HepG2 (cell line): ENCODE measurements at regions not wholly inside any gene's neighbourhood (a gene's known extent, or its start where the extent isn't known, plus 50 kb on each side); places are given as distances from the start of the nearest gene placed in this dataset.

Experiments used
- ATAC-seq: fragments of 200-7000 bp; cut with Tn5 transposase; 3 replicates; pipeline ENCODE4 v1.9.1; 2020; ENCODE audit warnings: mild to moderate bottlenecking, moderate library complexity
- BruUV-seq: library from RNA; stranded (reverse); fragments of 400-500 nt; replicated peaks from 2 replicates; lab custom pipeline; 2021; lab: Mats Ljungman, UMichigan
- CTCF ChIA-PET: fragments of 300-600 bp; formaldehyde crosslinking; extraction: SDS; loops from one replicate; lab custom pipeline; 2021; ENCODE audit warnings: low total read pairs, inconsistent platforms, low intra/inter-chr PET ratio; lab: Yijun Ruan, JAX
- POLR2A ChIA-PET: fragments of 350-600 bp; sonication (Branson Sonifier 250); formaldehyde crosslinking; loops from one replicate; lab custom pipeline; 2020; ENCODE audit warnings: antibody characterized with exemption, inconsistent platforms; lab: Yijun Ruan, JAX
- DNase-seq: peaks from one replicate; pipeline ENCODE4 v3.0.0-alpha.2; 2015; ENCODE audit warnings: low spot score
- FAIRE-seq: peaks from 3 replicates; lab custom pipeline; 2011; peaks lifted over from hg19 to GRCh38; lab: Jason Lieb, UNC
- H2AFZ ChIP-seq: one replicate; pipeline ENCODE4 v1.6.1; 2011; ENCODE audit warnings: low read length, inconsistent platforms
- H3K27ac ChIP-seq: fragments of 300-600 bp; 3 replicates; pipeline ENCODE4 v1.8.0; 2011; ENCODE audit warnings: mixed run types, mild to moderate bottlenecking, mixed read lengths, low read length, inconsistent platforms; ENCODE audit not compliant: insufficient read depth; ENCODE audit errors: extremely low read length
- H3K27me3 ChIP-seq, 2 experiments: fragments of 200-600 bp in 1 of 2; 2 replicates in 1 of 2; 3 replicates in 1 of 2; pipeline versions ENCODE4 v1.6.0 to v1.8.0; 2011; ENCODE audit warnings: low read length in 2 of 2, mild to moderate bottlenecking in 2 of 2, moderate library complexity in 2 of 2, inconsistent platforms in 1 of 2; ENCODE audit not compliant: insufficient read depth in 2 of 2, control insufficient read depth in 1 of 2
- H3K36me3 ChIP-seq, 2 experiments: fragments of 200-600 bp in 1 of 2; replicated peaks in 1 of 2; 2 replicates in 1 of 2; 3 replicates in 1 of 2; pipeline versions ENCODE4 v1.5.1 to v1.8.0; 2011; ENCODE audit warnings: low read length in 2 of 2, inconsistent platforms in 1 of 2; ENCODE audit not compliant: insufficient read depth in 2 of 2, control insufficient read depth in 1 of 2
- H3K4me1 ChIP-seq: 2 replicates; pipeline ENCODE4 v1.5.1; 2012; ENCODE audit warnings: low read length, inconsistent platforms; ENCODE audit not compliant: insufficient read depth
- H3K4me2 ChIP-seq: 2 replicates; pipeline ENCODE4 v1.6.0; 2011; ENCODE audit warnings: low read depth, low read length, inconsistent platforms
- H3K4me3 ChIP-seq, 3 experiments: fragments of 200-600 bp in 1 of 3; sonication (generic), shearing (Covaris generic) in 1 of 3; replicated peaks in 1 of 3; 2 replicates each; pipeline ENCODE4 v1.5.1; 2011 to 2016; ENCODE audit warnings: low read length in 3 of 3, inconsistent platforms in 2 of 3, low read depth in 2 of 3, mild to moderate bottlenecking in 2 of 3, control low read depth in 1 of 3, mixed read lengths in 1 of 3; ENCODE audit not compliant: insufficient read depth in 1 of 3
- H3K79me2 ChIP-seq: one replicate; pipeline ENCODE4 v1.6.1; 2011; ENCODE audit warnings: low read length, inconsistent platforms; ENCODE audit not compliant: insufficient read depth
- H3K9ac ChIP-seq: 2 replicates; pipeline ENCODE4 v1.6.0; 2011; ENCODE audit warnings: mild to moderate bottlenecking, low read depth, low read length, inconsistent platforms; ENCODE audit not compliant: insufficient read depth
- H3K9me3 ChIP-seq: 2 replicates; pipeline ENCODE4 v1.5.1; 2012; ENCODE audit warnings: mild to moderate bottlenecking, low read length
- H4K20me1 ChIP-seq: 2 replicates; pipeline ENCODE4 v1.6.0; 2011; ENCODE audit warnings: inconsistent platforms, mild to moderate bottlenecking, low read length, moderate library complexity; ENCODE audit not compliant: insufficient read depth
- KDM2A ChIP-seq: sonication (generic); formaldehyde crosslinking; IDR thresholded peaks from 2 replicates; pipeline ENCODE4 v1.4.0; 2020; ENCODE audit warnings: low read depth, missing genetic modification reagents, borderline replicate concordance
- KDM4B ChIP-seq: sonication (generic); formaldehyde crosslinking; IDR thresholded peaks from 2 replicates; pipeline ENCODE4 v1.4.0; 2020; ENCODE audit warnings: missing genetic modification reagents
- PTBP1 ChIP-seq: fragments of 200-400 bp; formaldehyde crosslinking; IDR thresholded peaks from 2 replicates; pipeline ENCODE4 v1.6.1; 2018; ENCODE audit warnings: low read length, low read depth; ENCODE audit not compliant: poor library complexity, severe bottlenecking
- SAFB2 ChIP-seq: sonication (generic); formaldehyde crosslinking; IDR thresholded peaks from 2 replicates; pipeline ENCODE4 v1.5.1; 2020; ENCODE audit warnings: missing genetic modification reagents, low read depth, mild to moderate bottlenecking, borderline replicate concordance
- ZEB1 ChIP-seq: IDR thresholded peaks from 2 replicates; pipeline ENCODE4 v1.6.1; 2012; ENCODE audit warnings: mild to moderate bottlenecking, low read depth, inconsistent platforms; ENCODE audit not compliant: insufficient replicate concordance
- ZNF3 ChIP-seq: IDR thresholded peaks from 2 replicates; pipeline ENCODE4 v1.7.0; 2017; ENCODE audit warnings: inconsistent platforms
- ZNF451 ChIP-seq: sonication (generic); formaldehyde crosslinking; IDR thresholded peaks from 2 replicates; pipeline ENCODE4 v1.5.0; 2020; ENCODE audit warnings: mild to moderate bottlenecking, missing genetic modification reagents
- WGBS: methylation state at CpG from one replicate; pipeline ENCODE4 v1.1.6; 2017; ENCODE audit warnings: low lambda C conversion rate; 5-methylcytosine and 5-hydroxymethylcytosine counted together
- in situ Hi-C: cut with HindIII; loops from 2 replicates; pipeline ENCODE4 v1.10.0; 2017; ENCODE audit warnings: low pct_unique_long_range_greater_than_20kb; ENCODE audit not compliant: extremely low pct_ligation_motif_present
- intact Hi-C: fragments of 100-400 bp; cut with micrococcal nuclease; formaldehyde crosslinking; loops from one replicate; pipeline ENCODE4 v1.10.0; 2022; ENCODE audit not compliant: unreplicated experiment
- TF ChIP-seq, protein P1 (sequence below): sonication (generic); formaldehyde crosslinking; IDR thresholded peaks from 2 replicates; pipeline ENCODE4 v1.4.0; 2020; ENCODE audit warnings: missing genetic modification reagents
- TF ChIP-seq, protein P2 (sequence below): IDR thresholded peaks from 2 replicates; pipeline ENCODE4 v1.6.1; 2016
- TF ChIP-seq, protein P3 (sequence below): sonication (generic); formaldehyde crosslinking; IDR thresholded peaks from 2 replicates; pipeline ENCODE4 v1.4.0; 2020; ENCODE audit warnings: missing genetic modification reagents
- TF ChIP-seq, protein P4 (sequence below): sonication (generic); formaldehyde crosslinking; IDR thresholded peaks from 2 replicates; pipeline ENCODE4 v1.4.0; 2020; ENCODE audit warnings: missing genetic modification reagents; ENCODE audit errors: not compliant biosample characterization
- TF ChIP-seq, protein P5 (sequence below): sonication (generic); formaldehyde crosslinking; IDR thresholded peaks from 2 replicates; pipeline ENCODE4 v1.5.1; 2020; ENCODE audit warnings: mild to moderate bottlenecking, missing genetic modification reagents, moderate library complexity
- TF ChIP-seq, protein P6 (sequence below): sonication (generic); formaldehyde crosslinking; conservative IDR thresholded peaks from 2 replicates; pipeline ENCODE4 v1.8.0; 2022; ENCODE audit warnings: missing genetic modification reagents
- TF ChIP-seq, protein P7 (sequence below): IDR thresholded peaks from 2 replicates; pipeline ENCODE4 v1.6.1; 2012; ENCODE audit warnings: low read depth, low read length, improper control_type of control experiment

DNA sequence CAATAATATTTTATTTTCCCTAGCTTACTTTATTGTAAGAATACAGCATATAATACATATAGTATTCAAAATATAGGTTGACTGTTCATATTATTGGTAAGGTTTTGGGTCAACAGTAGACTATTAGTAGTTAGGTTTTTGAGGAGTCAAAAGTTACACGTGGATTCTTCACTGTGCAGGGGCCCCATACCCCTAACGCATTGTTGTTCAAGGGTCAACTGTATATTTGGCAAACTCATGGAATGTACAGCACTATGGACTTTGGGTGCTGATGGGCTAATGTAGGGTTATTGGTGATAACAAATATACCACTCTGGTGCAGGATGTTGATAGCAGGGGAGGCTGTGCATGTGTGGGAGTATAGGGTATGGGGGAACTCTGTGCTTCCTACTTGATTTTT, 397.2 kb downstream of the BCKDHB start:
- Histone ChIP-seq H4K20me1 (no peaks in the 10 kb centered on the region), H3K27ac (peak overlapping the region; percentile 50), H3K9me3 (no peaks in the 10 kb centered on the region), H3K27me3 (no peaks in the 10 kb centered on the region), H3K36me3 (no peaks in the 10 kb centered on the region), H3K4me2 (peak overlapping the region; percentile 48), H3K9ac (no peak overlapping the region), H2AFZ (no peak overlapping the region), H3K79me2 (no peaks in the 10 kb centered on the region), H3K4me1 (peaks cover 59% of the 10 kb centered on the region), H3K4me3 (no peak overlapping the region)
- in situ Hi-C loops = no loop called here
- intact Hi-C loops = loop anchor here (1.0 kb wide), 1 partner anchor 35 kb away; no protein-coding TSS in a partner anchor
- POLR2A ChIA-PET = no interaction called here
- BruUV-seq = no TSS peak
- peak; percentile 18 for FAIRE-seq
- CTCF ChIA-PET = no interaction called here
- 0% methylated on average over 2 of the region's 2 CpGs for WGBS
- peak; percentile 74 for DNase-seq
- ATAC-seq = peak; percentile 99
- TF ChIP-seq SAFB2 (CRISPR knock-in tag) = no peak
- TF ChIP-seq, protein P1, sequence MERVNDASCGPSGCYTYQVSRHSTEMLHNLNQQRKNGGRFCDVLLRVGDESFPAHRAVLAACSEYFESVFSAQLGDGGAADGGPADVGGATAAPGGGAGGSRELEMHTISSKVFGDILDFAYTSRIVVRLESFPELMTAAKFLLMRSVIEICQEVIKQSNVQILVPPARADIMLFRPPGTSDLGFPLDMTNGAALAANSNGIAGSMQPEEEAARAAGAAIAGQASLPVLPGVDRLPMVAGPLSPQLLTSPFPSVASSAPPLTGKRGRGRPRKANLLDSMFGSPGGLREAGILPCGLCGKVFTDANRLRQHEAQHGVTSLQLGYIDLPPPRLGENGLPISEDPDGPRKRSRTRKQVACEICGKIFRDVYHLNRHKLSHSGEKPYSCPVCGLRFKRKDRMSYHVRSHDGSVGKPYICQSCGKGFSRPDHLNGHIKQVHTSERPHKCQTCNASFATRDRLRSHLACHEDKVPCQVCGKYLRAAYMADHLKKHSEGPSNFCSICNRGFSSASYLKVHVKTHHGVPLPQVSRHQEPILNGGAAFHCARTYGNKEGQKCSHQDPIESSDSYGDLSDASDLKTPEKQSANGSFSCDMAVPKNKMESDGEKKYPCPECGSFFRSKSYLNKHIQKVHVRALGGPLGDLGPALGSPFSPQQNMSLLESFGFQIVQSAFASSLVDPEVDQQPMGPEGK (CRISPR knock-in tag) = peak; percentile 29; the same call in 1 of the 2 replicates
- no peak for TF ChIP-seq KDM4B (CRISPR knock-in tag)
- TF ChIP-seq ZEB1 = no peak
- TF ChIP-seq, protein P2, sequence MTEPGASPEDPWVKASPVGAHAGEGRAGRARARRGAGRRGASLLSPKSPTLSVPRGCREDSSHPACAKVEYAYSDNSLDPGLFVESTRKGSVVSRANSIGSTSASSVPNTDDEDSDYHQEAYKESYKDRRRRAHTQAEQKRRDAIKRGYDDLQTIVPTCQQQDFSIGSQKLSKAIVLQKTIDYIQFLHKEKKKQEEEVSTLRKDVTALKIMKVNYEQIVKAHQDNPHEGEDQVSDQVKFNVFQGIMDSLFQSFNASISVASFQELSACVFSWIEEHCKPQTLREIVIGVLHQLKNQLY (CRISPR knock-in tag) = no peak
- TF ChIP-seq ZNF451 (CRISPR knock-in tag) = no peak
- no peak for TF ChIP-seq PTBP1
- TF ChIP-seq, protein P3, sequence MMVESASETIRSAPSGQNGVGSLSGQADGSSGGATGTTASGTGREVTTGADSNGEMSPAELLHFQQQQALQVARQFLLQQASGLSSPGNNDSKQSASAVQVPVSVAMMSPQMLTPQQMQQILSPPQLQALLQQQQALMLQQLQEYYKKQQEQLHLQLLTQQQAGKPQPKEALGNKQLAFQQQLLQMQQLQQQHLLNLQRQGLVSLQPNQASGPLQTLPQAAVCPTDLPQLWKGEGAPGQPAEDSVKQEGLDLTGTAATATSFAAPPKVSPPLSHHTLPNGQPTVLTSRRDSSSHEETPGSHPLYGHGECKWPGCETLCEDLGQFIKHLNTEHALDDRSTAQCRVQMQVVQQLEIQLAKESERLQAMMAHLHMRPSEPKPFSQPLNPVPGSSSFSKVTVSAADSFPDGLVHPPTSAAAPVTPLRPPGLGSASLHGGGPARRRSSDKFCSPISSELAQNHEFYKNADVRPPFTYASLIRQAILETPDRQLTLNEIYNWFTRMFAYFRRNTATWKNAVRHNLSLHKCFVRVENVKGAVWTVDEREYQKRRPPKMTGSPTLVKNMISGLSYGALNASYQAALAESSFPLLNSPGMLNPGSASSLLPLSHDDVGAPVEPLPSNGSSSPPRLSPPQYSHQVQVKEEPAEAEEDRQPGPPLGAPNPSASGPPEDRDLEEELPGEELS = peak; percentile 85
- TF ChIP-seq, protein P4, sequence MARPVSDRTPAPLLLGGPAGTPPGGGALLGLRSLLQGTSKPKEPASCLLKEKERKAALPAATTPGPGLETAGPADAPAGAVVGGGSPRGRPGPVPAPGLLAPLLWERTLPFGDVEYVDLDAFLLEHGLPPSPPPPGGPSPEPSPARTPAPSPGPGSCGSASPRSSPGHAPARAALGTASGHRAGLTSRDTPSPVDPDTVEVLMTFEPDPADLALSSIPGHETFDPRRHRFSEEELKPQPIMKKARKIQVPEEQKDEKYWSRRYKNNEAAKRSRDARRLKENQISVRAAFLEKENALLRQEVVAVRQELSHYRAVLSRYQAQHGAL (CRISPR knock-in tag) = no peak
- TF ChIP-seq, protein P5, sequence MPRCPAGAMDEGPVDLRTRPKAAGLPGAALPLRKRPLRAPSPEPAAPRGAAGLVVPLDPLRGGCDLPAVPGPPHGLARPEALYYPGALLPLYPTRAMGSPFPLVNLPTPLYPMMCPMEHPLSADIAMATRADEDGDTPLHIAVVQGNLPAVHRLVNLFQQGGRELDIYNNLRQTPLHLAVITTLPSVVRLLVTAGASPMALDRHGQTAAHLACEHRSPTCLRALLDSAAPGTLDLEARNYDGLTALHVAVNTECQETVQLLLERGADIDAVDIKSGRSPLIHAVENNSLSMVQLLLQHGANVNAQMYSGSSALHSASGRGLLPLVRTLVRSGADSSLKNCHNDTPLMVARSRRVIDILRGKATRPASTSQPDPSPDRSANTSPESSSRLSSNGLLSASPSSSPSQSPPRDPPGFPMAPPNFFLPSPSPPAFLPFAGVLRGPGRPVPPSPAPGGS (CRISPR knock-in tag) = no peak
- TF ChIP-seq, protein P6, sequence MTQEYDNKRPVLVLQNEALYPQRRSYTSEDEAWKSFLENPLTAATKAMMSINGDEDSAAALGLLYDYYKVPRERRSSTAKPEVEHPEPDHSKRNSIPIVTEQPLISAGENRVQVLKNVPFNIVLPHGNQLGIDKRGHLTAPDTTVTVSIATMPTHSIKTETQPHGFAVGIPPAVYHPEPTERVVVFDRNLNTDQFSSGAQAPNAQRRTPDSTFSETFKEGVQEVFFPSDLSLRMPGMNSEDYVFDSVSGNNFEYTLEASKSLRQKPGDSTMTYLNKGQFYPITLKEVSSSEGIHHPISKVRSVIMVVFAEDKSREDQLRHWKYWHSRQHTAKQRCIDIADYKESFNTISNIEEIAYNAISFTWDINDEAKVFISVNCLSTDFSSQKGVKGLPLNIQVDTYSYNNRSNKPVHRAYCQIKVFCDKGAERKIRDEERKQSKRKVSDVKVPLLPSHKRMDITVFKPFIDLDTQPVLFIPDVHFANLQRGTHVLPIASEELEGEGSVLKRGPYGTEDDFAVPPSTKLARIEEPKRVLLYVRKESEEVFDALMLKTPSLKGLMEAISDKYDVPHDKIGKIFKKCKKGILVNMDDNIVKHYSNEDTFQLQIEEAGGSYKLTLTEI (CRISPR knock-in tag) = no peak
- TF ChIP-seq, protein P7, sequence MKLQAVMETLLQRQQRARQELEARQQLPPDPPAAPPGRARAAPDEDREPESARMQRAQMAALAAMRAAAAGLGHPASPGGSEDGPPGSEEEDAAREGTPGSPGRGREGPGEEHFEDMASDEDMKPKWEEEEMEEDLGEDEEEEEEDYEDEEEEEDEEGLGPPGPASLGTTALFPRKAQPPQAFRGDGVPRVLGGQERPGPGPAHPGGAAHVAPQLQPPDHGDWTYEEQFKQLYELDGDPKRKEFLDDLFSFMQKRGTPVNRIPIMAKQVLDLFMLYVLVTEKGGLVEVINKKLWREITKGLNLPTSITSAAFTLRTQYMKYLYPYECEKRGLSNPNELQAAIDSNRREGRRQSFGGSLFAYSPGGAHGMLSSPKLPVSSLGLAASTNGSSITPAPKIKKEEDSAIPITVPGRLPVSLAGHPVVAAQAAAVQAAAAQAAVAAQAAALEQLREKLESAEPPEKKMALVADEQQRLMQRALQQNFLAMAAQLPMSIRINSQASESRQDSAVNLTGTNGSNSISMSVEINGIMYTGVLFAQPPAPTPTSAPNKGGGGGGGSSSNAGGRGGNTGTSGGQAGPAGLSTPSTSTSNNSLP = peak; percentile 44; the same call in 1 of the 2 replicates
- no peak for TF ChIP-seq KDM2A (CRISPR knock-in tag)
- TF ChIP-seq ZNF3 (CRISPR knock-in tag) = no peak
